ENCODE measurements at regions not wholly inside any gene's neighbourhood (a gene's known extent, or its start where the extent isn't known, plus 50 kb on each side); places are given as distances from the start of the nearest gene placed in this dataset.

DNA sequence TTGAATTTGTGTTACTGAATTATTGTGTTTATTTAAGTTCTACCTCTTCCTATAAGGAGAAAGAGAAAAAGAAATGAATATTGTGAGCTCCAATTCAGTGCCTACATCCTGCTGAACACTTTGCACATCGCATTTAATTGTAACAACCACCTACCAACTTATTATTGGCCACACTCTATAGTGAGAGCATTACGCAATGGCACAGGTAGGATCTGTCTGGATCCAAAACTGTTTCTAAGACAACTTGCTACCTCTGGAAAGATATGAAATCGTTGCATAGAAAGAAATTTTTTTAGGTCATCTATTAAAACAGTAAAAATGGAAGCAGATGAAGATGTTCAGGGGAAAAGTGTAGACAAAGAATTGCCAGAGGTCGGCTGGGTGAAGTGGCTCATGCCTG is 227.2 kb upstream of the SNX2 start:
- TF ChIP-seq POLR2A (IDR thresholded peaks at IDR 0.05; ENCODE audit: borderline replicate concordance, extremely low read depth, insufficient read depth, insufficient read length) (no peak), EZH2 (IDR thresholded peaks at IDR 0.05) (no peak), JUND (IDR thresholded peaks at IDR 0.05) (no peak)
- TF ChIP-seq, protein P1, sequence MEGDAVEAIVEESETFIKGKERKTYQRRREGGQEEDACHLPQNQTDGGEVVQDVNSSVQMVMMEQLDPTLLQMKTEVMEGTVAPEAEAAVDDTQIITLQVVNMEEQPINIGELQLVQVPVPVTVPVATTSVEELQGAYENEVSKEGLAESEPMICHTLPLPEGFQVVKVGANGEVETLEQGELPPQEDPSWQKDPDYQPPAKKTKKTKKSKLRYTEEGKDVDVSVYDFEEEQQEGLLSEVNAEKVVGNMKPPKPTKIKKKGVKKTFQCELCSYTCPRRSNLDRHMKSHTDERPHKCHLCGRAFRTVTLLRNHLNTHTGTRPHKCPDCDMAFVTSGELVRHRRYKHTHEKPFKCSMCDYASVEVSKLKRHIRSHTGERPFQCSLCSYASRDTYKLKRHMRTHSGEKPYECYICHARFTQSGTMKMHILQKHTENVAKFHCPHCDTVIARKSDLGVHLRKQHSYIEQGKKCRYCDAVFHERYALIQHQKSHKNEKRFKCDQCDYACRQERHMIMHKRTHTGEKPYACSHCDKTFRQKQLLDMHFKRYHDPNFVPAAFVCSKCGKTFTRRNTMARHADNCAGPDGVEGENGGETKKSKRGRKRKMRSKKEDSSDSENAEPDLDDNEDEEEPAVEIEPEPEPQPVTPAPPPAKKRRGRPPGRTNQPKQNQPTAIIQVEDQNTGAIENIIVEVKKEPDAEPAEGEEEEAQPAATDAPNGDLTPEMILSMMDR (IDR thresholded peaks at IDR 0.05 in 2 of 3, conservative IDR thresholded peaks at IDR 0.05 in 1 of 3; ENCODE audit: borderline replicate concordance in 1 of 3, insufficient read depth in 1 of 3, low read depth in 2 of 3, low read length in 2 of 3), result no peak
